SK-N-SH (cell line): ENCODE measurements at regions not wholly inside any gene's neighbourhood (a gene's known extent, or its start where the extent isn't known, plus 50 kb on each side); places are given as distances from the start of the nearest gene placed in this dataset.

Source experiments
- CTCF ChIA-PET: fragments of 300-600, 350-600 bp; formaldehyde crosslinking; extraction: SDS; loops from one replicate; lab custom pipeline; 2021; lab: Yijun Ruan, JAX
- POLR2A ChIA-PET: fragments of 350-600 bp; sonication (Branson Sonifier 250); formaldehyde crosslinking; extraction: SDS; loops from one replicate; lab custom pipeline; 2020; ENCODE audit warnings: antibody characterized with exemption, inconsistent platforms; lab: Yijun Ruan, JAX
- DNase-seq: peaks from one replicate; pipeline ENCODE4 v3.0.0; 2012
- H2AFZ ChIP-seq: fragments of 200-600 bp; sonication (generic); 2 replicates; pipeline ENCODE4 v1.8.1; 2016; ENCODE audit warnings: antibody characterized with exemption, mild to moderate bottlenecking, low read depth
- H3F3A ChIP-seq: fragments of 200-600 bp; sonication (generic); replicated peaks from 2 replicates; pipeline ENCODE3; 2016; ENCODE audit warnings: antibody characterized with exemption, mild to moderate bottlenecking; ENCODE audit not compliant: insufficient read depth
- H3K27ac ChIP-seq, 2 experiments: fragments of 200-500 bp in 1 of 2; fragments of 200-600 bp in 1 of 2; sonication (Bioruptor generic) in 1 of 2; sonication (generic), shearing (Covaris generic) in 1 of 2; 2 replicates each; pipeline versions ENCODE4 v1.5.1 to v1.6.1; 2014 to 2016; ENCODE audit warnings: low read depth in 2 of 2, inconsistent platforms in 1 of 2, low read length in 1 of 2, mild to moderate bottlenecking in 1 of 2, mixed read lengths in 1 of 2
- H3K27me3 ChIP-seq: fragments of 200-600 bp; sonication (generic), shearing (Covaris generic); 2 replicates; pipeline ENCODE4 v1.6.1; 2016; ENCODE audit warnings: mixed run types; ENCODE audit not compliant: insufficient read depth
- H3K36me3 ChIP-seq, 2 experiments: fragments of 200-500 bp in 1 of 2; fragments of 200-600 bp in 1 of 2; sonication (Bioruptor generic) in 1 of 2; sonication (generic) in 1 of 2; replicated peaks in 1 of 2; 2 replicates each; pipeline versions ENCODE3 to v1.5.1; 2014 to 2016; ENCODE audit warnings: low read length in 1 of 2, mild to moderate bottlenecking in 1 of 2; ENCODE audit not compliant: insufficient read depth in 2 of 2, control insufficient read depth in 1 of 2
- H3K4me1 ChIP-seq, 2 experiments: fragments of 200-500 bp in 1 of 2; fragments of 200-600 bp in 1 of 2; sonication (Bioruptor generic) in 1 of 2; sonication (generic), shearing (Covaris generic) in 1 of 2; 2 replicates each; pipeline versions ENCODE4 v1.5.1 to v1.6.1; 2014 to 2016; ENCODE audit warnings: low read depth in 1 of 2, low read length in 1 of 2, mixed run types in 1 of 2; ENCODE audit not compliant: insufficient read depth in 2 of 2, control insufficient read depth in 1 of 2
- H3K4me2 ChIP-seq: fragments of 200-600 bp; sonication (generic), shearing (Covaris generic); 2 replicates; pipeline ENCODE4 v1.6.1; 2017; ENCODE audit warnings: mixed run types
- H3K4me3 ChIP-seq, 2 experiments: fragments of 200-500 bp in 1 of 2; fragments of 200-600 bp in 1 of 2; sonication (Bioruptor generic) in 1 of 2; sonication (generic), shearing (Covaris generic) in 1 of 2; 2 replicates each; pipeline versions ENCODE4 v1.5.1 to v1.8.1; 2014 to 2016; ENCODE audit warnings: low read depth in 2 of 2, inconsistent platforms in 1 of 2, low read length in 1 of 2, mild to moderate bottlenecking in 1 of 2, mixed read lengths in 1 of 2, moderate library complexity in 1 of 2
- H3K79me2 ChIP-seq: fragments of 200-600 bp; sonication (generic); 2 replicates; pipeline ENCODE4 v1.8.1; 2017; ENCODE audit warnings: mild to moderate bottlenecking; ENCODE audit not compliant: insufficient read depth
- H3K9ac ChIP-seq: fragments of 200-600 bp; sonication (generic); 2 replicates; pipeline ENCODE4 v1.6.1; 2017; ENCODE audit warnings: mixed run types
- H3K9me2 ChIP-seq: fragments of 200-600 bp; sonication (generic); 2 replicates; pipeline ENCODE4 v1.6.1; 2017; ENCODE audit warnings: mixed run types
- H3K9me3 ChIP-seq: fragments of 200-600 bp; sonication (generic); 2 replicates; pipeline ENCODE4 v1.6.1; 2017; ENCODE audit warnings: mixed run types, mild to moderate bottlenecking, moderate library complexity
- H4K20me1 ChIP-seq: fragments of 200-600 bp; sonication (generic); 2 replicates; pipeline ENCODE4 v1.6.1; 2017; ENCODE audit warnings: mild to moderate bottlenecking, mixed run types; ENCODE audit not compliant: insufficient read depth
- CHD2 ChIP-seq: fragments of 150-350 bp; IDR thresholded peaks from 2 replicates; pipeline ENCODE4 v1.6.1; 2018; ENCODE audit warnings: low read length; ENCODE audit not compliant: partially characterized antibody
- CTCF ChIP-seq: fragments of 200-600 bp; sonication (generic); IDR thresholded peaks from 2 replicates; pipeline ENCODE4 v1.6.1; 2017; ENCODE audit warnings: antibody characterized with exemption, mild to moderate bottlenecking, moderate library complexity
- EP300 ChIP-seq, 2 experiments: IDR thresholded peaks; 2 replicates each; pipeline versions ENCODE4 v1.4.0 to v1.6.1; 2012; ENCODE audit warnings: borderline replicate concordance in 1 of 2, low read depth in 1 of 2, low read length in 1 of 2
- FOSL2 ChIP-seq: IDR thresholded peaks from 2 replicates; pipeline ENCODE4 v1.4.0; 2012; ENCODE audit warnings: low read depth, mild to moderate bottlenecking, moderate library complexity, borderline replicate concordance
- GABPA ChIP-seq: IDR thresholded peaks from 2 replicates; pipeline ENCODE4 v1.4.0; 2012; ENCODE audit warnings: low read depth, mild to moderate bottlenecking
- IRF3 ChIP-seq: fragments of 150-350 bp; IDR thresholded peaks from 2 replicates; pipeline ENCODE4 v1.6.1; 2016; ENCODE audit warnings: mild to moderate bottlenecking, low read depth, low read length
- NFIC ChIP-seq: IDR thresholded peaks from 2 replicates; pipeline ENCODE4 v1.4.0; 2012; ENCODE audit warnings: borderline replicate concordance
- RAD21 ChIP-seq: IDR thresholded peaks from 2 replicates; pipeline ENCODE4 v1.6.1; 2012; ENCODE audit warnings: mild to moderate bottlenecking, low read length
- TCF12 ChIP-seq: IDR thresholded peaks from 2 replicates; pipeline ENCODE4 v1.4.0; 2012
- TEAD4 ChIP-seq: IDR thresholded peaks from 2 replicates; pipeline ENCODE4 v1.4.0; 2012; ENCODE audit warnings: mild to moderate bottlenecking, borderline replicate concordance; ENCODE audit not compliant: insufficient read depth
- WGBS: methylation state at CpG from one replicate; pipeline ENCODE4 v1.1.6; 2017; ENCODE audit warnings: low lambda C conversion rate; 5-methylcytosine and 5-hydroxymethylcytosine counted together

- Histone ChIP-seq H3K9me3 (no peaks in the 10 kb centered on the region), H3K4me3 (no peak overlapping the region), H2AFZ (no peak overlapping the region), H3K27ac (no peak overlapping the region), H3F3A (no peaks in the 10 kb centered on the region), H3K36me3 (no peaks in the 10 kb centered on the region), H4K20me1 (no peaks in the 10 kb centered on the region), H3K79me2 (no peaks in the 10 kb centered on the region), H3K9me2 (no peaks in the 10 kb centered on the region), H3K27me3 (no peaks in the 10 kb centered on the region; the same call in 1 of the 2 replicates), H3K4me2 (no peak overlapping the region), H3K9ac (no peak overlapping the region), H3K4me1 (no peaks in the 10 kb centered on the region)
- ChIA-PET CTCF (interaction anchor here (1.7 kb wide), 1 partner anchor 51 kb away, joined by 3 read pairs; no protein-coding TSS in a partner anchor), POLR2A (no interaction called here)
- no peak for DNase-seq
- no peak for TF ChIP-seq TEAD4
- TF ChIP-seq RAD21: no peak
- no peak for TF ChIP-seq IRF3
- no peak for TF ChIP-seq CHD2
- TF ChIP-seq FOSL2: no peak
- TF ChIP-seq GABPA: no peak
- TF ChIP-seq TCF12: no peak
Measured at GRCh38 chr14:26765301-26765700, 167.5 kb upstream of the NOVA1 start.

GRCh38 chr14:26765768-26766520, 168.1 kb upstream of the NOVA1 start:
- H3K4me3 ChIP-seq: no peak overlapping the region
- no peaks in the 10 kb centered on the region; the same call in 1 of the 2 replicates for H3K27me3 ChIP-seq
- no peaks in the 10 kb centered on the region for H3F3A ChIP-seq
- no peaks in the 10 kb centered on the region for H3K36me3 ChIP-seq
- H3K9me3 ChIP-seq: no peaks in the 10 kb centered on the region
- no peaks in the 10 kb centered on the region for H3K4me1 ChIP-seq
- no peak overlapping the region for H3K27ac ChIP-seq
- 3% methylated on average over 2 of the region's 2 CpGs for WGBS
- H3K79me2 ChIP-seq: no peaks in the 10 kb centered on the region
- no peak overlapping the region for H3K4me2 ChIP-seq
- no peak overlapping the region for H2AFZ ChIP-seq
- ChIA-PET CTCF (interaction anchor here (1.7 kb wide), 1 partner anchor 51 kb away, joined by 3 read pairs; no protein-coding TSS in a partner anchor), POLR2A (no interaction called here)
- H3K9ac ChIP-seq: no peak overlapping the region
- DNase-seq: no peak
- H3K9me2 ChIP-seq: no peaks in the 10 kb centered on the region
- no peak for TF ChIP-seq CTCF
- TF ChIP-seq NFIC: no peak
- TF ChIP-seq EP300 (IDR thresholded peaks at IDR 0.05; ENCODE audit: borderline replicate concordance in 1 of 2, low read depth in 1 of 2, low read length in 1 of 2): no peak
- H4K20me1 ChIP-seq: no peaks in the 10 kb centered on the region
